ENCODE measurements at regions not wholly inside any gene's neighbourhood (a gene's known extent, or its start where the extent isn't known, plus 50 kb on each side); places are given as distances from the start of the nearest gene placed in this dataset.

- ATAC-seq (peak; percentile 26; the same call in 1 of the 3 replicates), FAIRE-seq (no peak), DNase-seq (ENCODE audit: low read depth, low spot score) (no peak)
- H3K4me1 ChIP-seq (ENCODE audit: control insufficient read depth, insufficient read depth, low read length), result no peaks in the 10 kb centered on the region
- ChIA-PET SMC1A (ENCODE audit: uncharacterized antibody, unreplicated experiment) (interaction anchor here (0.7 kb wide), 1 partner anchor 804 kb away, joined by 3 read pairs; no protein-coding TSS in a partner anchor), CTCF (no interaction called here), POLR2A (no interaction called here), RAD21 (ENCODE audit: unreplicated experiment) (no interaction called here)
- no peak overlapping the region for H3K4me3 ChIP-seq
- no peak for TF ChIP-seq FOXK2 (IDR thresholded peaks at IDR 0.05)
- no peak for TF ChIP-seq ZZZ3 (IDR thresholded peaks at IDR 0.05; ENCODE audit: control insufficient read depth, insufficient read length, low read depth)
- no peak for TF ChIP-seq HCFC1 (IDR thresholded peaks at IDR 0.05; ENCODE audit: low read length)
- no peak for TF ChIP-seq NFYB (IDR thresholded peaks at IDR 0.05; ENCODE audit: insufficient read depth, low read depth, low read length)
- no peak for TF ChIP-seq CEBPZ (IDR thresholded peaks at IDR 0.05; ENCODE audit: low read depth, low read length)
- no peak for TF ChIP-seq KDM1A (IDR thresholded peaks at IDR 0.05; ENCODE audit: borderline replicate concordance)
- TF ChIP-seq RAD51 (IDR thresholded peaks at IDR 0.05), result no peak
- no peak for TF ChIP-seq PAX5 (IDR thresholded peaks at IDR 0.05; ENCODE audit: borderline replicate concordance, low read depth, low read length)
- TF ChIP-seq IKZF2 (IDR thresholded peaks at IDR 0.05), result no peak
- TF ChIP-seq SP1 (IDR thresholded peaks at IDR 0.05; ENCODE audit: low read depth, low read length), result no peak
- TF ChIP-seq EP300 (IDR thresholded peaks at IDR 0.05; ENCODE audit: borderline replicate concordance in 1 of 2, control insufficient read depth in 1 of 2, low read depth in 2 of 2, low read length in 2 of 2), result no peak
- TF ChIP-seq TCF7 (IDR thresholded peaks at IDR 0.05; ENCODE audit: borderline replicate concordance), result no peak
- no peak for TF ChIP-seq SIX5 (IDR thresholded peaks at IDR 0.05; ENCODE audit: low read depth, low read length, severe bottlenecking)
- TF ChIP-seq ZNF622 (IDR thresholded peaks at IDR 0.05), result no peak
- TF ChIP-seq BRCA1 (IDR thresholded peaks at IDR 0.05; ENCODE audit: low read depth, low read length), result no peak
- no peaks in the 10 kb centered on the region for H3K79me2 ChIP-seq (ENCODE audit: control insufficient read depth, insufficient read depth, low read length)
- WGBS (ENCODE audit: insufficient coverage, insufficient replicate concordance, low lambda C conversion rate, missing lambda C conversion rate), result 65% methylated on average over 4 of the region's 4 CpGs
- H2AFZ ChIP-seq (ENCODE audit: control insufficient read depth, low read depth, low read length), result no peak overlapping the region
- intact Hi-C loops (cut with micrococcal nuclease; ENCODE audit: unreplicated experiment), result no loop called here
- peaks cover 0 to 2% of the 10 kb centered on the region in 2 experiments; a peak in 2 of 4 replicates for H3K27me3 ChIP-seq (replicated peaks in 1 of 2; ENCODE audit: control insufficient read depth in 2 of 2, insufficient read depth in 2 of 2, low read length in 1 of 2)
- no peak overlapping the region for H3K27ac ChIP-seq (ENCODE audit: control insufficient read depth, insufficient read depth)
- in situ Hi-C loops (cut with MboI), result no loop called here
- H3K36me3 ChIP-seq (ENCODE audit: control insufficient read depth in 2 of 2, insufficient read depth in 2 of 2, low read length in 1 of 2), result no peaks in the 10 kb centered on the region
- no TSS peak for BruUV-seq (replicated peaks)
- no peaks in the 10 kb centered on the region for H4K20me1 ChIP-seq (ENCODE audit: control insufficient read depth, insufficient read depth)
- no peak overlapping the region for H3K9ac ChIP-seq (ENCODE audit: control insufficient read depth, insufficient read depth, low read length)
- H3K9me3 ChIP-seq (replicated peaks; ENCODE audit: control insufficient read depth, insufficient read depth, low read length), result no peaks in the 10 kb centered on the region
- H3K4me2 ChIP-seq (ENCODE audit: control insufficient read depth, insufficient read depth), result no peak overlapping the region
Observed at GRCh38 chr13:40148101-40148500, 492.6 kb downstream of the COG6 start.
